CD4-positive, alpha-beta T cell (primary cell): ENCODE measurements at regions not wholly inside any gene's neighbourhood (a gene's known extent, or its start where the extent isn't known, plus 50 kb on each side); places are given as distances from the start of the nearest gene placed in this dataset.

Experiments
- ATAC-seq: fragments of 200-7000 bp; cut with Tn5 transposase; one replicate; pipeline ENCODE4 v1.10.0; 2022; ENCODE audit warnings: mild to moderate bottlenecking; ENCODE audit not compliant: poor library complexity
- CTCF ChIA-PET: fragments of 350-600 bp; sonication (Branson Sonifier 250); formaldehyde crosslinking; loops from one replicate; lab custom pipeline; 2021; ENCODE audit warnings: antibody characterized with exemption, inconsistent platforms; lab: Charles Lee
- POLR2A ChIA-PET: fragments of 350-600 bp; sonication (Branson Sonifier 250); formaldehyde crosslinking; loops from one replicate; lab custom pipeline; 2021; ENCODE audit warnings: antibody characterized with exemption, inconsistent platforms; lab: Charles Lee
- DNase-seq, 14 experiments: peaks; one replicate each; pipeline ENCODE4 v3.0.0-alpha.2; 2013 to 2020; ENCODE audit warnings: mixed read lengths in 2 of 14
- H3K27ac ChIP-seq, 2 donors: one replicate each; pipeline versions ENCODE4 v1.5.1 to v1.7.0; 2013; ENCODE audit warnings: low read length in 2 of 2, low read depth in 1 of 2, mild to moderate bottlenecking in 1 of 2
- H3K27me3 ChIP-seq, 2 experiments: 1 replicate in 1 of 2; 2 replicates in 1 of 2; pipeline versions ENCODE4 v1.6.1 to v1.7.0; 2013; ENCODE audit warnings: low read length in 2 of 2, control low read depth in 1 of 2, mild to moderate bottlenecking in 1 of 2, moderate library complexity in 1 of 2; ENCODE audit not compliant: insufficient read depth in 2 of 2, control insufficient read depth in 1 of 2
- H3K36me3 ChIP-seq: one replicate; pipeline ENCODE4 v1.6.1; 2013; ENCODE audit warnings: low read length, control low read depth; ENCODE audit not compliant: insufficient read depth
- H3K4me1 ChIP-seq: one replicate; pipeline ENCODE4 v1.6.1; 2013; ENCODE audit warnings: low read length, control low read depth; ENCODE audit not compliant: insufficient read depth
- H3K4me3 ChIP-seq: one replicate; pipeline ENCODE4 v1.5.1; 2013; ENCODE audit warnings: mild to moderate bottlenecking, low read length, moderate library complexity
- H3K9me3 ChIP-seq, 2 experiments: 1 replicate in 1 of 2; 2 replicates in 1 of 2; pipeline versions ENCODE4 v1.6.1 to v1.7.0; 2013; ENCODE audit warnings: low read length in 2 of 2, mild to moderate bottlenecking in 2 of 2, control low read depth in 1 of 2, moderate library complexity in 1 of 2; ENCODE audit not compliant: control insufficient read depth in 1 of 2, insufficient read depth in 1 of 2
- H3K27ac Mint-ChIP-seq: one replicate; pipeline ENCODE4 v1.8.0; 2020; ENCODE audit warnings: mixed read lengths
- H3K27me3 Mint-ChIP-seq: one replicate; pipeline ENCODE4 v1.8.0; 2021; ENCODE audit warnings: mixed read lengths
- H3K36me3 Mint-ChIP-seq: one replicate; pipeline ENCODE4 v1.8.0; 2021; ENCODE audit warnings: low read depth, mixed read lengths
- H3K4me1 Mint-ChIP-seq: one replicate; pipeline ENCODE4 v1.8.0; 2021; ENCODE audit warnings: low read depth, mixed read lengths
- H3K4me3 Mint-ChIP-seq: one replicate; pipeline ENCODE4 v1.8.0; 2020; ENCODE audit warnings: mild to moderate bottlenecking, mixed read lengths
- H3K9me3 Mint-ChIP-seq: one replicate; pipeline ENCODE4 v1.8.0; 2020; ENCODE audit warnings: mixed read lengths
- CTCF ChIP-seq: fragments of 200-600 bp; IDR thresholded peaks from one replicate; pipeline ENCODE4 v1.8.0; 2022; ENCODE audit warnings: antibody characterized with exemption, mild to moderate bottlenecking
- intact Hi-C, 2 experiments: fragments of 100-400 bp; cut with DNase I in 1 of 2; cut with micrococcal nuclease in 1 of 2; formaldehyde crosslinking; loops; one replicate each; pipeline versions ENCODE4 v1.15.1 to v1.9.0; 2023 to 2025; cut with DNase I, micrococcal nuclease

- Mint-ChIP-seq H3K4me3 (no peak overlapping the region), H3K9me3 (peaks cover 2% of the 10 kb centered on the region), H3K27me3 (peaks cover 4% of the 10 kb centered on the region), H3K36me3 (no peaks in the 10 kb centered on the region), H3K27ac (no peak overlapping the region), H3K4me1 (no peaks in the 10 kb centered on the region)
- Histone ChIP-seq H3K9me3 (peaks cover 0 to 11% of the 10 kb centered on the region in 2 experiments), H3K4me3 (no peak overlapping the region), H3K27ac (no peak overlapping the region), H3K27me3 (no peaks in the 10 kb centered on the region), H3K4me1 (no peaks in the 10 kb centered on the region), H3K36me3 (no peaks in the 10 kb centered on the region)
- ChIA-PET POLR2A (no interaction called here), CTCF (no interaction called here)
- intact Hi-C loops: no loop called here
- no peak for DNase-seq
- no peak for ATAC-seq
- no peak for TF ChIP-seq CTCF
These were observed 71.2 kb upstream of the FREM1 start for GRCh38 chr9:14981291-14981950.

- Histone ChIP-seq H3K27me3 (no peaks in the 10 kb centered on the region), H3K36me3 (no peaks in the 10 kb centered on the region), H3K9me3 (peaks cover 0 to 11% of the 10 kb centered on the region in 2 experiments), H3K4me3 (no peak overlapping the region), H3K4me1 (no peaks in the 10 kb centered on the region), H3K27ac (no peak overlapping the region)
- TF ChIP-seq CTCF: no peak
- Mint-ChIP-seq H3K9me3 (peaks cover 2% of the 10 kb centered on the region), H3K36me3 (no peaks in the 10 kb centered on the region), H3K27ac (no peak overlapping the region), H3K4me1 (no peaks in the 10 kb centered on the region), H3K27me3 (no peaks in the 10 kb centered on the region), H3K4me3 (no peak overlapping the region)
- ATAC-seq (no peak), DNase-seq (no peak)
- ChIA-PET POLR2A (no interaction called here), CTCF (no interaction called here)
- intact Hi-C loops: no loop called here
These were observed 68.1 kb upstream of the FREM1 start for GRCh38 chr9:14978022-14979000.

- no peaks in the 10 kb centered on the region for H3K36me3 ChIP-seq
- ChIA-PET POLR2A (no interaction called here), CTCF (no interaction called here)
- ATAC-seq: no peak
- Mint-ChIP-seq H3K4me3 (no peak overlapping the region), H3K27me3 (peaks cover 39% of the 10 kb centered on the region), H3K36me3 (no peaks in the 10 kb centered on the region), H3K27ac (no peak overlapping the region), H3K9me3 (peaks cover 2% of the 10 kb centered on the region), H3K4me1 (no peaks in the 10 kb centered on the region)
- no peaks in the 10 kb centered on the region for H3K27me3 ChIP-seq
- no peak overlapping the region for H3K4me3 ChIP-seq
- no peaks in the 10 kb centered on the region for H3K4me1 ChIP-seq
- no peaks in the 10 kb centered on the region for H3K9me3 ChIP-seq
- no peak for DNase-seq
- H3K27ac ChIP-seq: no peak overlapping the region
- intact Hi-C loops: no loop called here
- TF ChIP-seq CTCF: no peak
These were observed 57.5 kb upstream of the FREM1 start for GRCh38 chr9:14967450-14968321.
